Activated CD4-positive, alpha-beta T cell treated with anti-CD3 and anti-CD28 coated beads for 4 hours (primary cell): ENCODE measurements at regions not wholly inside any gene's neighbourhood (a gene's known extent, or its start where the extent isn't known, plus 50 kb on each side); places are given as distances from the start of the nearest gene placed in this dataset.

Source experiments
- DNase-seq, 2 donors: peaks; one replicate each; pipeline ENCODE4 v3.0.0-alpha.2; 2020

GRCh38 chr5:68953875-68954617 is 139.8 kb upstream of the SLC30A5 start:
- no peak for DNase-seq

GRCh38 chr5:68954618-68954910 is 139.2 kb upstream of the SLC30A5 start:
- DNase-seq, result no peak

DNA sequence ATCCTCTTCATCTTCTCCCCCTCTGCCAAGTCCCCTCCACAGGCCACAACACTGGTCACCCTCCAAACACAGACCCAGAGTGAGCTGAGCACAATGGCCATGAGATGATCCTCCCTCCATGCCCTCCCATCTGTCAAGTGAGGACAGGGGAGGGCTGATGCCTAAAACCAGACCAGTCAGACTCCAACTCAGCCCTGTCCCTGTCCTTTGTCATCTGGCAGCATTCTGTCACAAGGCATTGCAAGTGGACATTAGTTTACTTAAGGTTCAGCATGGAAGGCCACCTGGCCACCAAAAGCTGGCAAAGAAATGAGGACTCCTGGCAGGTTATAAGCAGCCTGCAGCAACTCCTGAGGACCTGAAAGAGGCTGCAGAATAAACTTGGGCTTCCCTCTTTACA is 136.2 kb upstream of the SLC30A5 start:
- DNase-seq, result no peak

- DNase-seq, result no peak
Measured at GRCh38 chr5:68958428-68958827, 135.4 kb upstream of the SLC30A5 start.

DNA sequence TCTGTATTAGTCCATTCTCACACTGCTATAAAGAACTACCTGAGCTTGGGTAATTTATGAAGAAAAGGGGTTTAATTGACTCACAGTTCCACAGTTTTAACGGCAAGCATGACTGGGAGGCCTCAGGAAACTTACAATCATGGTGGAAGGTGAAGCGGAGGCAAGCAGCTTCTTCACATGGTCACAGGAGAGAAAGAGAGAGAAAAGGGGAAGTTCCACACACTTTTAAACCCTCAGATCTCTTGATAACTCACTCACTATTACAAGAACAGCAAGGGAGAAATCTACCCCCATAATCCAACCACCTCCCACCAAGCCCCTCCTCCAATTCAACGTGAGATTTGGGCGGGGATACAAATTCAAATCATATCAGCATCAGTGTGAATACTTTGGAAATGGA is 133.4 kb upstream of the SLC30A5 start:
- DNase-seq, result no peak

- DNase-seq, result no peak
Measured at GRCh38 chr5:68960961-68961360, 132.9 kb upstream of the SLC30A5 start.

DNA sequence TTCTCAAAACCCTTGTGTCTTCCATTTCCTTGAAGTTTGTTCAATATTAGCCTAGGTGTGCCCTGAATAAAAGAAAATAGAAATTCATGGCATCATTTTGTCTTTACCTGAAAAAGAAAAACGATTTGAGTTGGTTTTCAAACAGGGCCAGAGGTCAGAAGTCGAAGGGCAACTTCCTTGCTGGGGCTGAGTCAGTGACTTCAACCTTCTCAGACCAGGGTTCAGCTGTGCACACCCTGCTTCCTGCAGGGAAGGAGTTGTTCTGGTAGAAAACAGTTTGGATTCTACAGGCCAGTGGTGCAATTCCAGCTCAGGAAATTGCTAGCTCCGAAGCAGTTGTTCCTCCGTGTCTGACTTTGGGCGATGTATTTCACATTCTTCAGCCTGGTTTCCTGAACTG is 132.1 kb upstream of the SLC30A5 start:
- DNase-seq, result no peak

- no peak for DNase-seq
Measured at GRCh38 chr5:68962757-68963484, 130.9 kb upstream of the SLC30A5 start.

GRCh38 chr5:68964679-68965078 is 129.1 kb upstream of the SLC30A5 start:
- no peak for DNase-seq

GRCh38 chr5:68965926-68966325 is 127.9 kb upstream of the SLC30A5 start:
- no peak for DNase-seq

- DNase-seq, result no peak
Measured at GRCh38 chr5:68966596-68966995, 127.2 kb upstream of the SLC30A5 start.

DNA sequence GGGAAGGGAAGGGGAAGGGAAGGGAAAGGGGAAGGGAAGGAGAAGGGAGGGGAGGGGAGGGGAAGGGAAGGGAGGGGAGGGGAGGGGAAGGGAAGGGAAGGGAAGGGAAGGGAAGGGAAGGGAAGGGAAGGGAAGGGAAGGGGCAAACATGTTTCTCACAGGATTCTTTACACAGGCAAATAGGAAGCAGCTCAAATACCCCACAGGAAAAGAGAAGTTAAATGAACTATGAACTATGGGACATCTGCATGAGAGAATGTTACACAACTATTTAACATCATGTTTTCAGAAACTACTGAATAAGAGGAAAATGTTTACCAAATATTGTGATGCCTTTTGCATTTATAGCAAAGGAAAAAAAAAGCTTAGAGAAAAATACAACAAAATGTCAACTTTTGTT is 125.4 kb upstream of the SLC30A5 start:
- no peak for DNase-seq

- no peak for DNase-seq
Measured at GRCh38 chr5:68970617-68971016, 123.2 kb upstream of the SLC30A5 start.

GRCh38 chr5:68973696-68974095 is 120.1 kb upstream of the SLC30A5 start:
- DNase-seq, result no peak

DNA sequence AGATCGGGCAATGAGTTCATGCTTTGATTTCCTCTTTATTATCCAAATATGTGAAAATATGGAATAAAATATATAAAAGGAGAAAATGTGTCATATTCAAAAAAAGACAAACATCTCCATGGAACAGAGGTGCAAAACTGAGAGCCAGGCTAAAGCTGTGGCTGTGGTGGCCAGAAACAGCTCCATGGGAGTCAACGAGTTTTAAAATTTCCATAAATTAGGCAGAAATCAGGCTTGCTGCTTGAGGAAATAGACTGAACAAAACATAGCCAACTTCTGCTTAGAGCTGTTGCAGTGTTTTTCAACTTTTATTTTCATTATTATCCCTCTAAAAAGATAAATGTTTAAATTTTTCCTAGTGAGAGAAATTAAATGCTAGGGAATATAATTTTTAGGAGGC is 110.8 kb upstream of the SLC30A5 start:
- no peak for DNase-seq

DNA sequence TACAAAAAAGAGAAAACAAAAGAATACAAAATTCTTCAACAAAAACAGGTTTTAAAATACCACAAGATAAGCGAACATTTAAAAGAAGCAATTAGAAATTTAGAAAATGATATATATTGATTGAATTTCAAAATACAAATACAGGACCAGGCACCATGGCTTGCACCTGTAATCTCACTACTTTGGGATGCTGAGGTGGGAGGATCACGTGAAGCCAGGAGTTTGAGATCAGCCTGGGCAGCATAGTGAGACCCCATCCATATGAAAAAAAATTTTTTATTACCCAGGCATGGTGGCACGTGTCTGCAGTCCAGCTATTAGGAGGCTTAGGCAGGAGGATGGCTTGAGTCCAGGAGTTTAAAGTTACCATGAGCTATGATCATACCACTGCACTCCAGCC is 109.9 kb upstream of the SLC30A5 start:
- DNase-seq, result no peak

- no peak for DNase-seq
Measured at GRCh38 chr5:68991279-68992084, 102.3 kb upstream of the SLC30A5 start.

GRCh38 chr5:68994645-68995044 is 99.2 kb upstream of the SLC30A5 start:
- no peak for DNase-seq

DNA sequence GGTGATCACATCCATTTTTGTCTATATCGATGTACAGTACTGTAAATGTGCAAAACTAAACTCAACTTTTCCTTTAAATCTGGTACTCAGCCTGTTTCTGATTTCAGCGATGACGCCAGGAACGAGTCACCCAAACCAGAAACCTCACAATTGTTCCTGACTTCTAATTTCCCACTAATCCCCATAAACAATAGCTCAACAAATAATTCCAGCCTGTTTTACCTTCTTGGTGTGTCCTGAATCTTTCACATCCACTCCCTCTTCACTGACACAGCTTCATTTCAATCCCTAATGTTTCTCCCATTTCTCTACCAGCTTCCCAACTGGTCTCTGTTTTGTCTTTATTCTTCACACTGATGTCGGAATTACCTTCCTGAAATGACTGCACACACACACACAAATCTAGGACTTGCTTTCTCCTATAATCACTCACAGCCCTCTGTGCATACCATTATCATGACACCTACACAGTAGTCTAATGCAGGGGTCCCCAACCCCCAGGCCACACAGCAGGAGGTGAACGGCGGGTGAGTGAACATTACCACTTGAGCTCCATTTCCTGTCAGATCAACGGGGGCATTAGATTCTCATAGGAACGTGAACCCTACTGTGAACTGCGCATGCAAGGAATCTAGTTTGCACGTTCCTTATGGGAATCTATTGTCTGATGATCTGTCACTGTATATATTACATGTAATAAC is 97.8 kb upstream of the SLC30A5 start:
- DNase-seq, result no peak

DNA sequence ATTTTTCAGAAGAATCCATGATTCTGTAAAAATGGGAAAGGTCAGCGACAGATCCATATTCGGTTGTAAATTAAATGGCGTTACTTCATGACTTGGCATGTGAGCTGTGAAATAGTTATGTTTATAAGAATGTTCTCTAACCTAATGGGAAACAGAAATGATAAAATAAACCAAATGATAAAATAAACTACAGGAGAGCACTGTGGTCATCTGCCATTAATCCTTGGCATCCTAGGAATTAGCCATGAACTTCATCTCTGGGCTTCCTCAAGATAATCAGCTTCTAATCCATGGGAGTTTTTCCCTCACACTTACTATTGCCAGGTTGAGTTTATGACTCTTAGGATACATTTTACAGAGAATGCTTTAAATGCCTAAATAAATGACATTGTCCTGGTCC is 94.6 kb upstream of the SLC30A5 start:
- no peak for DNase-seq

DNA sequence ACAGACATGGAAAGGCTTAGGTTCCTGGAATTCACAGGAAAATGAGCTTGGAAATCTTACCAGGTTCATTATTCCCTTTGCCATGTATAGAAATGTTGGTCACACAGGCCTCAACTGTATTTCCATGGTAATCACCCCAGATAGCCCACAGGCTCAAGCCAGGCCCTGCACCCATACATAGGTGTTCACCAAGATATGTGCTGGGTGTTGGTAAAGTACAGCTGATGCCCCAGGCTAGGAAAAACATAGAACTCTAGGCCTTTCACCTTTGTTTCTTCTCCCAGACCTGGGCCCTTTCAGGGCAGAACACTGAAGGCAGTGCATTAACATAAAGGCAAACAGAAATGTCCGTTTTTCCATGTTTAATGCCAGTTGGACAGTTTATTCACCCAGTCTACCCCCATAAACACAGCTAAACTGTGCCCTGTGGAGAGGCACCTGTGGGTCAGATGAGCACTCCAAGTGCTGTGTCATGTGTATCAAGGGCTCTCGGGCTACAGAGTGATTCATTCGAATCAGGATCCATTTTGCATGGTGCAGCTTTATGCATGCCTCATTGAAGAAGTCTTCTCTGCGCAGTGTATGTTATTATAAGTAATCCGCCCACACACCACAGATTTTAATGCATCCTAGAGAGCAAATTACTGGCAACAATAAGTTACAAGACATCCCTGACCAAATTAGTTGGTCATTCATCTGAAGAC is 93.4 kb upstream of the SLC30A5 start:
- DNase-seq, result no peak

DNA sequence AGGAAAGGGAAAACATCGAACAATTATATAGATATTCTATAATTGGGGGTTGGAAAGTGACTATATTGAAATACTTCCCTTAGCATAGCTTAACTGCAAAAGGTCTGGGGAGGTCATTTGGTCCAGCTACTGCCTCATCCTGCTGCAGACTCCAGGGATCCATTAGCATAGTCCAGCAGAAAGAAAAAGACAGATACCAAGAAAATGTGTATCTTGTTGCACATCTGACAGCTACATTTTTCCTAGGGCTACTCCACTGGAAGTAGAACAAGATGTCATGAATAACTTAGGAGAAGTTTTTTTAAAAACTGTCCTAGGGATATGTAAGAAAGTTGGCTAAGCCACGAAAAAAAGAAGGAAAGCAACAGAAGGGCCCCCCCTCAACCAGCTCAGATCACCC is 92.9 kb upstream of the SLC30A5 start:
- no peak for DNase-seq

GRCh38 chr5:69001627-69002026 is 92.2 kb upstream of the SLC30A5 start:
- no peak for DNase-seq
